Upper lobe of left lung (tissue), 4 donors: ENCODE measurements at regions not wholly inside any gene's neighbourhood (a gene's known extent, or its start where the extent isn't known, plus 50 kb on each side); places are given as distances from the start of the nearest gene placed in this dataset.

ENCODE experiments used
- CTCF ChIP-seq, 6 experiments: fragments of 450-650 bp in 4 of 6; fragments of 200-600 bp in 2 of 6; sonication (generic) in 2 of 6; IDR thresholded peaks; one replicate each; pipeline ENCODE4 v1.5.1; 2016 to 2019; ENCODE audit warnings: antibody characterized with exemption in 6 of 6
- POLR2AphosphoS5 ChIP-seq, 2 donors: sonication (generic); formaldehyde crosslinking; IDR thresholded peaks; one replicate each; pipeline ENCODE4 v1.5.1; 2017; ENCODE audit warnings: antibody characterized with exemption in 2 of 2

DNA sequence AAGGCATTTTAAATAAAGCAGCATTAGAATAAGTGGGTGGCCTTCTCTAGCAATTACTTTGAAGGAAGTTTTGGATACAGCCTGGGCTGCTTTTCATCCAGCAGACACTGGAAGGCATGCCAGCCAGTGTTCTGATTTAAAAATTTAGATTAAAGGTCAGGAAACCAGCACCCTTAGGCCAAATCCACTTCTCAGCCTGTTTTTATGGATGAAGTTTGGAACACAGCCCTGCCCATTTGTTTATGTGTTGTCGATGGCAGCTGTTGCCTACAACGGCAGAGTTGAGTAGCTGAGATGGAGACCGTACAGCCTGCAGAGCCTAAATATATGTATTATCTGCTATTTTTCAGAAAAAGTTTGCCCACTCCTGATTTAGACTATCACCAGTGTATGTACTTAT, 313.6 kb upstream of the ACVR2A start:
- TF ChIP-seq CTCF (IDR thresholded peaks at IDR 0.05) (no peak), POLR2AphosphoS5 (IDR thresholded peaks at IDR 0.05) (no peak)
